Endothelial cell (in vitro differentiated cells): ENCODE measurements at regions not wholly inside any gene's neighbourhood (a gene's known extent, or its start where the extent isn't known, plus 50 kb on each side); places are given as distances from the start of the nearest gene placed in this dataset.

Experiments used
- DNase-seq: peaks from one replicate; pipeline ENCODE4 v3.0.0; 2021; ENCODE audit warnings: low spot score
- H3K27ac Mint-ChIP-seq: one replicate; pipeline ENCODE4 v1.8.0; 2021; ENCODE audit warnings: mixed read lengths, inconsistent platforms; ENCODE audit not compliant: unreplicated experiment
- H3K27me3 Mint-ChIP-seq: one replicate; pipeline ENCODE4 v1.8.0; 2021; ENCODE audit warnings: mild to moderate bottlenecking, moderate library complexity, mixed read lengths, inconsistent platforms; ENCODE audit not compliant: unreplicated experiment
- H3K36me3 Mint-ChIP-seq: one replicate; pipeline ENCODE4 v1.8.0; 2021; ENCODE audit warnings: mild to moderate bottlenecking, low read depth, mixed read lengths, inconsistent platforms; ENCODE audit not compliant: unreplicated experiment
- H3K4me1 Mint-ChIP-seq: one replicate; pipeline ENCODE4 v1.8.0; 2021; ENCODE audit warnings: mild to moderate bottlenecking, mixed read lengths, inconsistent platforms; ENCODE audit not compliant: unreplicated experiment
- H3K4me3 Mint-ChIP-seq: one replicate; pipeline ENCODE4 v1.8.0; 2021; ENCODE audit warnings: mild to moderate bottlenecking, mixed read lengths, inconsistent platforms; ENCODE audit not compliant: unreplicated experiment
- H3K9me3 Mint-ChIP-seq: one replicate; pipeline ENCODE4 v1.8.0; 2021; ENCODE audit warnings: mixed read lengths, inconsistent platforms; ENCODE audit not compliant: unreplicated experiment
- CTCF ChIP-seq: fragments of 200-600 bp; sonication (generic); IDR thresholded peaks from one replicate; pipeline ENCODE4 v1.5.0; 2021; ENCODE audit warnings: antibody characterized with exemption; ENCODE audit not compliant: unreplicated experiment

- H3K9me3 Mint-ChIP-seq = no peaks in the 10 kb centered on the region
- no peak overlapping the region for H3K27ac Mint-ChIP-seq
Observed at GRCh38 chr21:20735257-20735656, 263.0 kb upstream of the NCAM2 start.

GRCh38 chr21:20737227-20737913 lies 260.8 kb upstream of the NCAM2 start:
- no peak overlapping the region for H3K27ac Mint-ChIP-seq
- no peak overlapping the region for H3K4me3 Mint-ChIP-seq
- H3K4me1 Mint-ChIP-seq = no peaks in the 10 kb centered on the region
- no peak for DNase-seq
- no peaks in the 10 kb centered on the region for H3K9me3 Mint-ChIP-seq
- TF ChIP-seq CTCF = no peak
- no peaks in the 10 kb centered on the region for H3K27me3 Mint-ChIP-seq
- H3K36me3 Mint-ChIP-seq = no peaks in the 10 kb centered on the region

More at GRCh38 chr21:20735257-20735656, 263.0 kb upstream of the NCAM2 start:
- H3K27me3 Mint-ChIP-seq = no peaks in the 10 kb centered on the region
- no peak overlapping the region for H3K4me3 Mint-ChIP-seq
- no peaks in the 10 kb centered on the region for H3K36me3 Mint-ChIP-seq
- no peak for TF ChIP-seq CTCF
- H3K4me1 Mint-ChIP-seq = no peaks in the 10 kb centered on the region
- no peak for DNase-seq

- Mint-ChIP-seq H3K9me3 (no peaks in the 10 kb centered on the region), H3K4me3 (no peak overlapping the region), H3K4me1 (no peaks in the 10 kb centered on the region), H3K27ac (no peak overlapping the region), H3K36me3 (no peaks in the 10 kb centered on the region), H3K27me3 (no peaks in the 10 kb centered on the region)
- peak; percentile 23 for TF ChIP-seq CTCF
- peak; percentile 19 for DNase-seq
Observed at GRCh38 chr21:20739421-20739820, 258.8 kb upstream of the NCAM2 start.

- no peak overlapping the region for H3K27ac Mint-ChIP-seq
- H3K27me3 Mint-ChIP-seq = no peaks in the 10 kb centered on the region
- H3K36me3 Mint-ChIP-seq = no peaks in the 10 kb centered on the region
- no peak overlapping the region for H3K4me3 Mint-ChIP-seq
- no peak for DNase-seq
- no peaks in the 10 kb centered on the region for H3K9me3 Mint-ChIP-seq
- TF ChIP-seq CTCF = no peak
- no peaks in the 10 kb centered on the region for H3K4me1 Mint-ChIP-seq
Observed at GRCh38 chr21:20741445-20741844, 256.8 kb upstream of the NCAM2 start.

- Mint-ChIP-seq H3K4me3 (no peak overlapping the region), H3K27me3 (no peaks in the 10 kb centered on the region), H3K27ac (no peak overlapping the region), H3K36me3 (no peaks in the 10 kb centered on the region), H3K4me1 (no peaks in the 10 kb centered on the region), H3K9me3 (no peaks in the 10 kb centered on the region)
- no peak for TF ChIP-seq CTCF
- DNase-seq = no peak
Observed at GRCh38 chr21:20760221-20760620, 238.0 kb upstream of the NCAM2 start.
